Gastroesophageal sphincter (tissue), 3 donors: ENCODE measurements at regions not wholly inside any gene's neighbourhood (a gene's known extent, or its start where the extent isn't known, plus 50 kb on each side); places are given as distances from the start of the nearest gene placed in this dataset.

Experiments used
- CTCF ChIP-seq, 4 experiments: fragments of 200-600 bp in 2 of 4; fragments of 450-650 bp in 2 of 4; sonication (generic) in 1 of 4; IDR thresholded peaks; one replicate each; pipeline ENCODE4 v1.5.1; 2017 to 2019; ENCODE audit warnings: antibody characterized with exemption in 4 of 4, mild to moderate bottlenecking in 2 of 4, moderate library complexity in 2 of 4
- POLR2A ChIP-seq, 2 donors: fragments of 450-650 bp; IDR thresholded peaks; one replicate each; pipeline ENCODE4 v1.6.1; 2017; ENCODE audit warnings: antibody characterized with exemption in 2 of 2, mild to moderate bottlenecking in 2 of 2, moderate library complexity in 1 of 2

GRCh38 chr5:74233091-74233490, 407.4 kb downstream of the ENC1 start:
- TF ChIP-seq CTCF (IDR thresholded peaks at IDR 0.05), result no peak
- TF ChIP-seq POLR2A (IDR thresholded peaks at IDR 0.05), result no peak
